GM12878 (cell line): ENCODE measurements at regions not wholly inside any gene's neighbourhood (a gene's known extent, or its start where the extent isn't known, plus 50 kb on each side); places are given as distances from the start of the nearest gene placed in this dataset.

ENCODE experiments used
- POLR2A ChIP-seq: IDR thresholded peaks from 2 replicates; pipeline ENCODE4 v1.6.1; 2011; ENCODE audit warnings: low read depth, mild to moderate bottlenecking, low read length
- TBL1XR1 ChIP-seq: IDR thresholded peaks from 2 replicates; pipeline ENCODE4 v1.6.1; 2012; ENCODE audit warnings: low read depth, low read length, improper control_type of control experiment
- TF ChIP-seq, protein P1 (sequence below), 3 experiments: IDR thresholded peaks in 2 of 3; conservative IDR thresholded peaks in 1 of 3; 2 replicates each; pipeline ENCODE4 v1.5.1; 2011; ENCODE audit warnings: low read depth in 3 of 3, low read length in 3 of 3, mild to moderate bottlenecking in 3 of 3, control low read depth in 2 of 3, moderate library complexity in 2 of 3, inconsistent platforms in 1 of 3, mixed read lengths in 1 of 3; ENCODE audit not compliant: control insufficient read depth in 2 of 3, insufficient read depth in 1 of 3; ENCODE audit errors: extremely low read depth in 1 of 3

GRCh38 chr1:47524272-47524671 lies 86.4 kb downstream of the FOXD2 start:
- no peak for TF ChIP-seq TBL1XR1
- TF ChIP-seq, protein P1, sequence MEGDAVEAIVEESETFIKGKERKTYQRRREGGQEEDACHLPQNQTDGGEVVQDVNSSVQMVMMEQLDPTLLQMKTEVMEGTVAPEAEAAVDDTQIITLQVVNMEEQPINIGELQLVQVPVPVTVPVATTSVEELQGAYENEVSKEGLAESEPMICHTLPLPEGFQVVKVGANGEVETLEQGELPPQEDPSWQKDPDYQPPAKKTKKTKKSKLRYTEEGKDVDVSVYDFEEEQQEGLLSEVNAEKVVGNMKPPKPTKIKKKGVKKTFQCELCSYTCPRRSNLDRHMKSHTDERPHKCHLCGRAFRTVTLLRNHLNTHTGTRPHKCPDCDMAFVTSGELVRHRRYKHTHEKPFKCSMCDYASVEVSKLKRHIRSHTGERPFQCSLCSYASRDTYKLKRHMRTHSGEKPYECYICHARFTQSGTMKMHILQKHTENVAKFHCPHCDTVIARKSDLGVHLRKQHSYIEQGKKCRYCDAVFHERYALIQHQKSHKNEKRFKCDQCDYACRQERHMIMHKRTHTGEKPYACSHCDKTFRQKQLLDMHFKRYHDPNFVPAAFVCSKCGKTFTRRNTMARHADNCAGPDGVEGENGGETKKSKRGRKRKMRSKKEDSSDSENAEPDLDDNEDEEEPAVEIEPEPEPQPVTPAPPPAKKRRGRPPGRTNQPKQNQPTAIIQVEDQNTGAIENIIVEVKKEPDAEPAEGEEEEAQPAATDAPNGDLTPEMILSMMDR (IDR thresholded peaks at IDR 0.05 in 2 of 3, conservative IDR thresholded peaks at IDR 0.05 in 1 of 3; ENCODE audit: control insufficient read depth in 2 of 3, extremely low read depth in 1 of 3, insufficient read depth in 1 of 3, low read depth in 3 of 3, low read length in 3 of 3) = no peak
- TF ChIP-seq POLR2A = no peak
